ENCODE measurements at regions not wholly inside any gene's neighbourhood (a gene's known extent, or its start where the extent isn't known, plus 50 kb on each side); places are given as distances from the start of the nearest gene placed in this dataset.

- POLR2A ChIA-PET: no interaction called here
- CTCF ChIA-PET: interaction anchor here (1.9 kb wide), 1 partner anchor 12 kb away, joined by 5 read pairs; no protein-coding TSS in a partner anchor
- no peak for DNase-seq (ENCODE audit: extremely low spot score)
- TF ChIP-seq, protein P1, sequence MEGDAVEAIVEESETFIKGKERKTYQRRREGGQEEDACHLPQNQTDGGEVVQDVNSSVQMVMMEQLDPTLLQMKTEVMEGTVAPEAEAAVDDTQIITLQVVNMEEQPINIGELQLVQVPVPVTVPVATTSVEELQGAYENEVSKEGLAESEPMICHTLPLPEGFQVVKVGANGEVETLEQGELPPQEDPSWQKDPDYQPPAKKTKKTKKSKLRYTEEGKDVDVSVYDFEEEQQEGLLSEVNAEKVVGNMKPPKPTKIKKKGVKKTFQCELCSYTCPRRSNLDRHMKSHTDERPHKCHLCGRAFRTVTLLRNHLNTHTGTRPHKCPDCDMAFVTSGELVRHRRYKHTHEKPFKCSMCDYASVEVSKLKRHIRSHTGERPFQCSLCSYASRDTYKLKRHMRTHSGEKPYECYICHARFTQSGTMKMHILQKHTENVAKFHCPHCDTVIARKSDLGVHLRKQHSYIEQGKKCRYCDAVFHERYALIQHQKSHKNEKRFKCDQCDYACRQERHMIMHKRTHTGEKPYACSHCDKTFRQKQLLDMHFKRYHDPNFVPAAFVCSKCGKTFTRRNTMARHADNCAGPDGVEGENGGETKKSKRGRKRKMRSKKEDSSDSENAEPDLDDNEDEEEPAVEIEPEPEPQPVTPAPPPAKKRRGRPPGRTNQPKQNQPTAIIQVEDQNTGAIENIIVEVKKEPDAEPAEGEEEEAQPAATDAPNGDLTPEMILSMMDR (IDR thresholded peaks at IDR 0.05; ENCODE audit: control extremely low read depth, extremely low read depth, low read depth, missing control alignments): no peak
These were observed 79.3 kb upstream of the NANOS1 start for GRCh38 chr10:118950190-118950680.

DNA sequence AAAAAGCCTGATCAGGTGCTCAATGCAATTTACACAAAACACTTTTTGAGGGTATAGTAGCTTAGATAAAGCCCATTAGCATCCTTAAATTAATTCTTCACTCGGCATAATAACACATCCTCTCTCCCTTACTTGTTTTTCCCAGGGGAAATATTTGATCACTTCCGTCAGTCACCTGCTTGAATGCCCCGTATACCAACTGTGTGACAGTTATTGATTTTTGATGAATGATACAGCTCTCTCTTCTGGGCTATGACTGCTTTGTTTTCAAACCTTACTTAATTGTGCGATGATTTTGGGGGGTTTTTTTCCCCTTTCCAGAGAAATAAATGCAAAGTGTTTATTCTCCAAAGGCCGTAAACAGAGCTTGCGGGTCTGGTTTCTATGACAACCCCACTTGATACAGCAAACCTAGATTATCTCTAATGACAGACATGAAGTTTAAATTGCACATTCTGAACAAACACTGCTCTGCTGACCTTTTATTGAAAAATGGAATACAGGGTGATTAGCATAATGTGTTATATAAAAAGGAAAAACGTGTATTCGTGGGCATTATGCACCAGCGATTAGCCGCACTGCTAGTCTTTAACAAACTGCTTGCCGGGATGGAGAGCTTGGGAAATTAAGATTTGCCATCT is 78.4 kb upstream of the NANOS1 start:
- DNase-seq (ENCODE audit: extremely low spot score): no peak
- ChIA-PET CTCF (no interaction called here), POLR2A (no interaction called here)
- TF ChIP-seq, protein P1 (IDR thresholded peaks at IDR 0.05; ENCODE audit: control extremely low read depth, extremely low read depth, low read depth, missing control alignments): no peak

GRCh38 chr10:118952493-118953295 is 76.8 kb upstream of the NANOS1 start:
- TF ChIP-seq, protein P1 (IDR thresholded peaks at IDR 0.05; ENCODE audit: control extremely low read depth, extremely low read depth, low read depth, missing control alignments): no peak
- POLR2A ChIA-PET: no interaction called here
- peak; percentile 4 for DNase-seq (ENCODE audit: extremely low spot score)
- CTCF ChIA-PET: no interaction called here

- POLR2A ChIA-PET: no interaction called here
- TF ChIP-seq, protein P1 (IDR thresholded peaks at IDR 0.05; ENCODE audit: control extremely low read depth, extremely low read depth, low read depth, missing control alignments): no peak
- CTCF ChIA-PET: no interaction called here
- peak; percentile 6 for DNase-seq (ENCODE audit: extremely low spot score)
These were observed 75.7 kb upstream of the NANOS1 start for GRCh38 chr10:118953598-118954393.

GRCh38 chr10:118955531-118955930 is 74.0 kb upstream of the NANOS1 start:
- TF ChIP-seq, protein P1 (IDR thresholded peaks at IDR 0.05; ENCODE audit: control extremely low read depth, extremely low read depth, low read depth, missing control alignments): no peak
- DNase-seq (ENCODE audit: extremely low spot score): no peak
- POLR2A ChIA-PET: no interaction called here
- CTCF ChIA-PET: no interaction called here

Data from GM10248 (cell line).